Stimulated activated CD4-positive, alpha-beta T cell treated with anti-CD3 and anti-CD28 coated beads, TNF-alpha, amount 100 ng/mL, for 24 hours (primary cell): ENCODE measurements at regions not wholly inside any gene's neighbourhood (a gene's known extent, or its start where the extent isn't known, plus 50 kb on each side); places are given as distances from the start of the nearest gene placed in this dataset.

Experiments
- DNase-seq, 3 experiments: peaks; one replicate each; pipeline ENCODE4 v3.0.0-alpha.2; 2020; ENCODE audit warnings: low read depth in 3 of 3

GRCh38 chr12:4858386-4858785 is 51.3 kb upstream of the KCNA1 start:
- no peak for DNase-seq

DNA sequence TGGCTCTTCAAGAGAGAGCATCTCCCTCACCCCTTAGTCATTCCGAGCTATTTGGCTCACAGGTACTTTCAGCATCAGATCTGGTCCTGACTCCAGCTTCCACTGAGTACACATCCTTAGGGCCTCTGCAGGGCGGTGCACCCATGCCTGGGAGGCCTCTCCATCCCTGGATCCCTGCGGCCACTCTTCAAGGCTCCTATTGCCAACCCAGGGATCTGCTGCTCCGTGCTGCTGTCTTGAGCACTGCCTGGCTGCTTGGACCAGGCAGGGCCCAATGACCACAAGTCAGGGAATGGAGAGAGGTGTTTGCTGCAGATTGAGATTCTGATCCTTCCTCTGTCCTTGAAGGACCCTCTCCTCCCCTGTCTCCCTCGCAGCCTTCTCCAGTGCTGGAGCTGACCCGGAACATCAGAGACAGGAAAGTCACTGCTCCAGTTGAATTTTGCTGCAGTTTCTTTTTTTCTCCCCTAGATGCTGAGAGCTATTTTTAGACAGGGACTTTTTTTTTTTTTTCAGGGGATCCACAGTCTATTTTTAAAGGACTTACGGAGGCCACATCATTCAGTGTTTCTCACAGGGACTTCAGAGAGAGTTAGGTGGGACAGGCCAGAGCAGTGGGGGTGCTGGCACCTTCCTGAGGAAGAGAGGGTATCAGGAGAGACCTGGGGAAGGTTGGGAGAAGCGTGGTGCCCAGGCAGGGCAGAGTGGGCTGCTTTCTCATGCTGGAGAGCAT is 50.1 kb upstream of the KCNA1 start:
- no peak for DNase-seq
